Erythroblast (primary cell): ENCODE measurements at regions not wholly inside any gene's neighbourhood (a gene's known extent, or its start where the extent isn't known, plus 50 kb on each side); places are given as distances from the start of the nearest gene placed in this dataset.

Source experiments
- GATA1 ChIP-seq: IDR thresholded peaks from 2 replicates; pipeline ENCODE4 v1.6.1; 2011; ENCODE audit warnings: low read depth, mild to moderate bottlenecking, control low read depth, low read length, moderate library complexity
- POLR2A ChIP-seq: IDR thresholded peaks from 2 replicates; pipeline ENCODE4 v1.6.1; 2011; ENCODE audit warnings: mild to moderate bottlenecking, low read length

- TF ChIP-seq POLR2A: no peak
- TF ChIP-seq GATA1: no peak
These were observed 160.0 kb downstream of the TANC2 start for GRCh38 chr17:63125987-63126386.
